ENCODE measurements at regions not wholly inside any gene's neighbourhood (a gene's known extent, or its start where the extent isn't known, plus 50 kb on each side); places are given as distances from the start of the nearest gene placed in this dataset.

- H3K9ac ChIP-seq = no peak overlapping the region
- no peak for DNase-seq
- H3K79me2 ChIP-seq (ENCODE audit: insufficient read depth) = no peaks in the 10 kb centered on the region
- no peak overlapping the region for H3K4me2 ChIP-seq (ENCODE audit: unreplicated experiment)
- no peak overlapping the region for H2AFZ ChIP-seq
- H3F3A ChIP-seq (ENCODE audit: insufficient read depth) = no peaks in the 10 kb centered on the region
- no peaks in the 10 kb centered on the region for H4K20me1 ChIP-seq (ENCODE audit: insufficient read depth)
- H3K36me3 ChIP-seq (ENCODE audit: low read depth) = no peaks in the 10 kb centered on the region
- TF ChIP-seq EZH2phosphoT487 (IDR thresholded peaks at IDR 0.05; ENCODE audit: insufficient read depth, low read depth) = no peak
- no peak for TF ChIP-seq EZH2 (IDR thresholded peaks at IDR 0.05; ENCODE audit: insufficient read depth, poor library complexity, severe bottlenecking)
- no peak overlapping the region for H3K4me3 ChIP-seq
- no peak overlapping the region for H3K27ac ChIP-seq
- no peaks in the 10 kb centered on the region for H3K9me2 ChIP-seq (ENCODE audit: insufficient read depth)
- in situ Hi-C loops (cut with MboI) = no loop called here
- WGBS, 2 experiments (ENCODE audit: low coverage in 1 of 2, low lambda C conversion rate in 2 of 2, missing lambda C conversion rate in 2 of 2) = 61 to 69% methylated on average over 4 of the region's 4 CpGs
- H3K4me1 ChIP-seq (ENCODE audit: insufficient read depth) = peaks cover 2% of the 10 kb centered on the region
- H3K27me3 ChIP-seq (replicated peaks; ENCODE audit: insufficient read depth) = no peaks in the 10 kb centered on the region
- no peaks in the 10 kb centered on the region for H3K9me3 ChIP-seq (ENCODE audit: low read depth)
Measured at GRCh38 chr2:181311837-181312236, 145.3 kb upstream of the ITGA4 start.

- Histone ChIP-seq H3K4me1 (ENCODE audit: insufficient read depth) (no peaks in the 10 kb centered on the region), H3K27me3 (replicated peaks; ENCODE audit: insufficient read depth) (no peaks in the 10 kb centered on the region), H3K36me3 (ENCODE audit: low read depth) (no peaks in the 10 kb centered on the region), H4K20me1 (ENCODE audit: insufficient read depth) (no peaks in the 10 kb centered on the region), H3F3A (ENCODE audit: insufficient read depth) (no peaks in the 10 kb centered on the region), H3K4me3 (no peak overlapping the region), H3K9me2 (ENCODE audit: insufficient read depth) (no peaks in the 10 kb centered on the region), H3K4me2 (ENCODE audit: unreplicated experiment) (no peak overlapping the region), H3K9me3 (ENCODE audit: low read depth) (no peaks in the 10 kb centered on the region), H2AFZ (no peak overlapping the region), H3K27ac (no peak overlapping the region), H3K9ac (no peak overlapping the region), H3K79me2 (ENCODE audit: insufficient read depth) (no peaks in the 10 kb centered on the region)
- TF ChIP-seq EZH2phosphoT487 (IDR thresholded peaks at IDR 0.05; ENCODE audit: insufficient read depth, low read depth) (no peak), EZH2 (IDR thresholded peaks at IDR 0.05; ENCODE audit: insufficient read depth, poor library complexity, severe bottlenecking) (no peak)
- 86 to 88% methylated on average over 7 of the region's 7 CpGs for WGBS, 2 experiments (ENCODE audit: low coverage in 1 of 2, low lambda C conversion rate in 2 of 2, missing lambda C conversion rate in 2 of 2)
- in situ Hi-C loops (cut with MboI) = no loop called here
- DNase-seq = no peak
Measured at GRCh38 chr2:181312515-181312927, 144.7 kb upstream of the ITGA4 start.

- Histone ChIP-seq H3K79me2 (ENCODE audit: insufficient read depth) (no peaks in the 10 kb centered on the region), H2AFZ (no peak overlapping the region), H3K4me1 (ENCODE audit: insufficient read depth) (peaks cover 2% of the 10 kb centered on the region; the same call in 1 of the 2 replicates), H3K36me3 (ENCODE audit: low read depth) (no peaks in the 10 kb centered on the region), H3K27me3 (replicated peaks; ENCODE audit: insufficient read depth) (no peaks in the 10 kb centered on the region), H3K9ac (no peak overlapping the region), H3K27ac (no peak overlapping the region), H3K9me2 (ENCODE audit: insufficient read depth) (no peaks in the 10 kb centered on the region), H3K9me3 (ENCODE audit: low read depth) (no peaks in the 10 kb centered on the region), H4K20me1 (ENCODE audit: insufficient read depth) (no peaks in the 10 kb centered on the region), H3K4me3 (no peak overlapping the region), H3F3A (ENCODE audit: insufficient read depth) (no peaks in the 10 kb centered on the region), H3K4me2 (ENCODE audit: unreplicated experiment) (no peak overlapping the region)
- WGBS, 2 experiments (ENCODE audit: low coverage in 1 of 2, low lambda C conversion rate in 2 of 2, missing lambda C conversion rate in 2 of 2) = 90 to 91% methylated on average over 1 of the region's 1 CpG
- DNase-seq = no peak
- in situ Hi-C loops (cut with MboI) = no loop called here
- no peak for TF ChIP-seq EZH2phosphoT487 (IDR thresholded peaks at IDR 0.05; ENCODE audit: insufficient read depth, low read depth)
- no peak for TF ChIP-seq EZH2 (IDR thresholded peaks at IDR 0.05; ENCODE audit: insufficient read depth, poor library complexity, severe bottlenecking)
Measured at GRCh38 chr2:181313845-181314244, 143.3 kb upstream of the ITGA4 start.

GRCh38 chr2:181314551-181314950, 142.6 kb upstream of the ITGA4 start:
- in situ Hi-C loops (cut with MboI) = no loop called here
- Histone ChIP-seq H3K4me3 (no peak overlapping the region), H2AFZ (no peak overlapping the region), H3K36me3 (ENCODE audit: low read depth) (no peaks in the 10 kb centered on the region), H4K20me1 (ENCODE audit: insufficient read depth) (no peaks in the 10 kb centered on the region), H3K4me1 (ENCODE audit: insufficient read depth) (peaks cover 6% of the 10 kb centered on the region; the same call in 1 of the 2 replicates), H3K9me3 (ENCODE audit: low read depth) (no peaks in the 10 kb centered on the region), H3K27me3 (replicated peaks; ENCODE audit: insufficient read depth) (no peaks in the 10 kb centered on the region), H3K79me2 (ENCODE audit: insufficient read depth) (no peaks in the 10 kb centered on the region), H3F3A (ENCODE audit: insufficient read depth) (no peaks in the 10 kb centered on the region), H3K4me2 (ENCODE audit: unreplicated experiment) (no peak overlapping the region), H3K9me2 (ENCODE audit: insufficient read depth) (no peaks in the 10 kb centered on the region), H3K9ac (no peak overlapping the region), H3K27ac (no peak overlapping the region)
- no peak for DNase-seq
- no peak for TF ChIP-seq EZH2phosphoT487 (IDR thresholded peaks at IDR 0.05; ENCODE audit: insufficient read depth, low read depth)
- TF ChIP-seq EZH2 (IDR thresholded peaks at IDR 0.05; ENCODE audit: insufficient read depth, poor library complexity, severe bottlenecking) = no peak

GRCh38 chr2:181317511-181317910, 139.7 kb upstream of the ITGA4 start:
- H2AFZ ChIP-seq = no peak overlapping the region
- peaks cover 11% of the 10 kb centered on the region; the same call in 1 of the 2 replicates for H3K4me1 ChIP-seq (ENCODE audit: insufficient read depth)
- no peaks in the 10 kb centered on the region for H4K20me1 ChIP-seq (ENCODE audit: insufficient read depth)
- no peaks in the 10 kb centered on the region for H3F3A ChIP-seq (ENCODE audit: insufficient read depth)
- no peaks in the 10 kb centered on the region for H3K36me3 ChIP-seq (ENCODE audit: low read depth)
- no peaks in the 10 kb centered on the region for H3K79me2 ChIP-seq (ENCODE audit: insufficient read depth)
- H3K9me3 ChIP-seq (ENCODE audit: low read depth) = no peaks in the 10 kb centered on the region
- H3K4me2 ChIP-seq (ENCODE audit: unreplicated experiment) = no peak overlapping the region
- no peak overlapping the region for H3K4me3 ChIP-seq
- no peaks in the 10 kb centered on the region for H3K27me3 ChIP-seq (replicated peaks; ENCODE audit: insufficient read depth)
- peak; percentile 6 for DNase-seq
- TF ChIP-seq EZH2 (IDR thresholded peaks at IDR 0.05; ENCODE audit: insufficient read depth, poor library complexity, severe bottlenecking) (no peak), EZH2phosphoT487 (IDR thresholded peaks at IDR 0.05; ENCODE audit: insufficient read depth, low read depth) (no peak)
- in situ Hi-C loops (cut with MboI) = no loop called here
- no peak overlapping the region for H3K27ac ChIP-seq
- H3K9me2 ChIP-seq (ENCODE audit: insufficient read depth) = no peaks in the 10 kb centered on the region
- 34 to 44% methylated on average over 3 of the region's 3 CpGs for WGBS, 2 experiments (ENCODE audit: low coverage in 1 of 2, low lambda C conversion rate in 2 of 2, missing lambda C conversion rate in 2 of 2)
- H3K9ac ChIP-seq = no peak overlapping the region

Data from GM23248 (cell line).